DMS153 treated with DMSO at 0.1 percent for 48 hours (cell line): ENCODE measurements at regions not wholly inside any gene's neighbourhood (a gene's known extent, or its start where the extent isn't known, plus 50 kb on each side); places are given as distances from the start of the nearest gene placed in this dataset.
"Not testable (repeated sequence)": the region's sequence is repeated elsewhere in the genome, so short reads cannot be mapped to it uniquely, and the experiment has no call there.

Source experiments
- DNase-seq: peaks from one replicate; lab custom pipeline; 2025; ENCODE audit not compliant: unreplicated experiment; lab: John Stamatoyannopoulos, UW

GRCh38 chr5:34188001-34188822 lies 145.2 kb upstream of the C1QTNF3 start:
- DNase-seq: not testable (repeated sequence)

- DNase-seq: not testable (repeated sequence)
These were observed 146.2 kb upstream of the C1QTNF3 start for GRCh38 chr5:34189246-34189645.

- not testable (repeated sequence) for DNase-seq
These were observed 146.9 kb upstream of the C1QTNF3 start for GRCh38 chr5:34189752-34190411.

- DNase-seq: not testable (repeated sequence)
These were observed 147.5 kb upstream of the C1QTNF3 start for GRCh38 chr5:34190466-34190865.

- not testable (repeated sequence) for DNase-seq
These were observed 148.3 kb upstream of the C1QTNF3 start for GRCh38 chr5:34191279-34191744.

- DNase-seq: not testable (repeated sequence)
These were observed 149.3 kb upstream of the C1QTNF3 start for GRCh38 chr5:34192064-34192922.

- not testable (repeated sequence) for DNase-seq
These were observed 149.9 kb upstream of the C1QTNF3 start for GRCh38 chr5:34192923-34193262.

GRCh38 chr5:34193297-34193696 lies 150.3 kb upstream of the C1QTNF3 start:
- not testable (repeated sequence) for DNase-seq

- DNase-seq: not testable (repeated sequence)
These were observed 150.8 kb upstream of the C1QTNF3 start for GRCh38 chr5:34193804-34194203.

GRCh38 chr5:34196091-34196490 lies 153.1 kb upstream of the C1QTNF3 start:
- not testable (repeated sequence) for DNase-seq

- DNase-seq: not testable (repeated sequence)
These were observed 162.3 kb upstream of the C1QTNF3 start for GRCh38 chr5:34205347-34205746.

- not testable (repeated sequence) for DNase-seq
These were observed 174.4 kb upstream of the C1QTNF3 start for GRCh38 chr5:34217386-34217785.

- not testable (repeated sequence) for DNase-seq
These were observed 178.5 kb upstream of the C1QTNF3 start for GRCh38 chr5:34221329-34222073.

GRCh38 chr5:34223158-34223557 lies 180.1 kb upstream of the C1QTNF3 start:
- not testable (repeated sequence) for DNase-seq

GRCh38 chr5:34230402-34230801 lies 187.4 kb upstream of the C1QTNF3 start:
- DNase-seq: not testable (repeated sequence)

GRCh38 chr5:34243802-34244201 lies 200.8 kb upstream of the C1QTNF3 start:
- DNase-seq: not testable (repeated sequence)

- DNase-seq: not testable (repeated sequence)
These were observed 201.4 kb upstream of the C1QTNF3 start for GRCh38 chr5:34244281-34245031.

- DNase-seq: not testable (repeated sequence)
These were observed 202.0 kb upstream of the C1QTNF3 start for GRCh38 chr5:34245032-34245394.

- peak; percentile 41 for DNase-seq
These were observed 202.8 kb upstream of the C1QTNF3 start for GRCh38 chr5:34245813-34246212.

GRCh38 chr5:34258598-34258997 lies 215.6 kb upstream of the C1QTNF3 start:
- DNase-seq: not testable (repeated sequence)
